H1 (cell line): ENCODE measurements at regions not wholly inside any gene's neighbourhood (a gene's known extent, or its start where the extent isn't known, plus 50 kb on each side); places are given as distances from the start of the nearest gene placed in this dataset.

ENCODE experiments used
- CTCF ChIA-PET: fragments of 300-600 bp; sonication (Branson Sonifier 250); formaldehyde crosslinking; loops from one replicate; lab custom pipeline; 2021; ENCODE audit not compliant: partially characterized antibody; lab: Charles Lee
- POLR2A ChIA-PET: fragments of 300-600 bp; sonication (Branson Sonifier 250); formaldehyde crosslinking; loops from one replicate; lab custom pipeline; 2021; ENCODE audit warnings: inconsistent platforms; ENCODE audit not compliant: partially characterized antibody; lab: Charles Lee
- DNase-seq, 2 experiments: peaks; one replicate each; pipeline versions ENCODE4 v3.0.0 to v3.0.0-alpha.2; 2010 to 2022; ENCODE audit warnings: low spot score in 2 of 2, low read depth in 1 of 2, mixed read lengths in 1 of 2
- FAIRE-seq: peaks from 2 replicates; lab custom pipeline; 2011; peaks lifted over from hg19 to GRCh38; lab: Jason Lieb, UNC
- H2AFZ ChIP-seq: 2 replicates; pipeline ENCODE4 v1.8.1; 2012; ENCODE audit warnings: low read length, inconsistent platforms
- H2AK5ac ChIP-seq: 2 replicates; pipeline ENCODE4 v1.6.1; 2013; ENCODE audit warnings: low read depth, low read length
- H2BK120ac ChIP-seq: replicated peaks from 2 replicates; pipeline ENCODE3; 2013; ENCODE audit warnings: low read depth, low read length, inconsistent platforms
- H2BK12ac ChIP-seq: 2 replicates; pipeline ENCODE4 v1.6.1; 2013; ENCODE audit warnings: low read depth, low read length
- H2BK15ac ChIP-seq: 2 replicates; pipeline ENCODE4 v1.6.1; 2013; ENCODE audit warnings: low read length
- H2BK20ac ChIP-seq: 2 replicates; pipeline ENCODE4 v1.6.1; 2013; ENCODE audit warnings: low read length
- H2BK5ac ChIP-seq: 2 replicates; pipeline ENCODE4 v1.6.1; 2013; ENCODE audit warnings: low read depth, low read length
- H3K14ac ChIP-seq: 2 replicates; pipeline ENCODE4 v1.6.1; 2013; ENCODE audit warnings: inconsistent platforms; ENCODE audit not compliant: insufficient read length
- H3K18ac ChIP-seq: 2 replicates; pipeline ENCODE4 v1.6.1; 2013; ENCODE audit warnings: low read length; ENCODE audit errors: extremely low read depth
- H3K23ac ChIP-seq: 2 replicates; pipeline ENCODE4 v1.6.1; 2013; ENCODE audit warnings: inconsistent platforms; ENCODE audit not compliant: insufficient read length
- H3K23me2 ChIP-seq: 2 replicates; pipeline ENCODE4 v1.6.1; 2013; ENCODE audit warnings: low read depth, low read length
- H3K27ac ChIP-seq: 2 replicates; pipeline ENCODE4 v1.6.1; 2011; ENCODE audit warnings: low read depth, low read length, inconsistent platforms
- H3K27me3 ChIP-seq, 4 experiments: replicated peaks in 1 of 4; 1 replicate in 1 of 4; 2 replicates in 3 of 4; pipeline versions ENCODE4 v1.6.1 to v1.8.1; 2011 to 2013; ENCODE audit warnings: low read length in 3 of 4, mild to moderate bottlenecking in 3 of 4, inconsistent platforms in 2 of 4, mixed read lengths in 2 of 4, moderate library complexity in 1 of 4; ENCODE audit not compliant: control insufficient read depth in 3 of 4, insufficient read depth in 3 of 4; ENCODE audit errors: extremely low read depth in 1 of 4
- H3K36me3 ChIP-seq, 4 experiments: 2 replicates each; pipeline versions ENCODE4 v1.6.1 to v1.8.1; 2011 to 2013; ENCODE audit warnings: mild to moderate bottlenecking in 4 of 4, low read length in 3 of 4, moderate library complexity in 2 of 4, control low read depth in 1 of 4, inconsistent platforms in 1 of 4; ENCODE audit not compliant: insufficient read depth in 4 of 4, control insufficient read depth in 2 of 4
- H3K4ac ChIP-seq: replicated peaks from 2 replicates; pipeline ENCODE3; 2013; ENCODE audit warnings: low read length, low read depth, mixed read lengths, inconsistent platforms; ENCODE audit not compliant: insufficient read length
- H3K4me1 ChIP-seq, 4 experiments: replicated peaks in 1 of 4; 1 replicate in 1 of 4; 2 replicates in 3 of 4; pipeline versions ENCODE4 v1.6.1 to v1.8.1; 2011 to 2013; ENCODE audit warnings: low read length in 3 of 4, inconsistent platforms in 2 of 4, mixed read lengths in 1 of 4; ENCODE audit not compliant: insufficient read depth in 4 of 4, control insufficient read depth in 3 of 4
- H3K4me2 ChIP-seq, 2 experiments: 2 replicates each; pipeline versions ENCODE4 v1.6.1 to v1.8.1; 2011 to 2013; ENCODE audit warnings: low read depth in 2 of 2, low read length in 2 of 2, control low read depth in 1 of 2, inconsistent platforms in 1 of 2, mild to moderate bottlenecking in 1 of 2; ENCODE audit not compliant: insufficient read depth in 1 of 2
- H3K4me3 ChIP-seq, 4 experiments: fragments of 200-600, 300-600 bp in 1 of 4; sonication (generic), shearing (Covaris generic), sonication (Bioruptor Twin) in 1 of 4; 2 replicates each; pipeline versions ENCODE4 v1.5.1 to v1.8.1; 2011 to 2016; ENCODE audit warnings: low read length in 4 of 4, low read depth in 3 of 4, control low read depth in 2 of 4, inconsistent platforms in 2 of 4, mild to moderate bottlenecking in 2 of 4, mixed read lengths in 1 of 4, moderate library complexity in 1 of 4; ENCODE audit not compliant: insufficient read depth in 2 of 4; ENCODE audit errors: extremely low read depth in 1 of 4
- H3K56ac ChIP-seq: replicated peaks from 2 replicates; pipeline ENCODE3; 2013; ENCODE audit warnings: low read depth, mild to moderate bottlenecking, mixed read lengths, low read length, inconsistent platforms; ENCODE audit not compliant: insufficient read length
- H3K79me1 ChIP-seq: 2 replicates; pipeline ENCODE4 v1.6.1; 2013; ENCODE audit warnings: low read depth, low read length, control low read depth
- H3K79me2 ChIP-seq, 2 experiments: 2 replicates each; pipeline versions ENCODE4 v1.6.1 to v1.8.1; 2012 to 2013; ENCODE audit warnings: low read length in 2 of 2, mild to moderate bottlenecking in 2 of 2, inconsistent platforms in 1 of 2; ENCODE audit not compliant: insufficient read depth in 2 of 2, control insufficient read depth in 1 of 2
- H3K9ac ChIP-seq, 4 experiments: replicated peaks in 1 of 4; 1 replicate in 1 of 4; 2 replicates in 3 of 4; pipeline versions ENCODE4 v1.6.1 to v1.8.1; 2011 to 2013; ENCODE audit warnings: low read depth in 3 of 4, low read length in 3 of 4, control low read depth in 2 of 4, mild to moderate bottlenecking in 2 of 4, moderate library complexity in 2 of 4, inconsistent platforms in 1 of 4; ENCODE audit errors: extremely low read depth in 1 of 4
- H3K9me3 ChIP-seq, 2 experiments: 2 replicates each; pipeline versions ENCODE4 v1.6.1 to v1.8.1; 2012 to 2013; ENCODE audit warnings: mild to moderate bottlenecking in 2 of 2, moderate library complexity in 2 of 2, control low read depth in 1 of 2, inconsistent platforms in 1 of 2, low read depth in 1 of 2, low read length in 1 of 2, mixed read lengths in 1 of 2; ENCODE audit not compliant: insufficient read depth in 2 of 2
- H4K20me1 ChIP-seq, 2 experiments: replicated peaks in 1 of 2; 2 replicates each; pipeline versions ENCODE3 to v1.8.1; 2011 to 2013; ENCODE audit warnings: inconsistent platforms in 2 of 2, low read length in 2 of 2, mild to moderate bottlenecking in 1 of 2; ENCODE audit not compliant: insufficient read depth in 2 of 2, control insufficient read depth in 1 of 2
- H4K5ac ChIP-seq: 2 replicates; pipeline ENCODE4 v1.6.1; 2013; ENCODE audit warnings: low read length, low read depth, mixed read lengths, inconsistent platforms; ENCODE audit not compliant: insufficient read length
- H4K8ac ChIP-seq: 2 replicates; pipeline ENCODE4 v1.8.0; 2013; ENCODE audit warnings: mild to moderate bottlenecking, moderate library complexity, low read length, inconsistent platforms; ENCODE audit not compliant: insufficient read depth; ENCODE audit errors: extremely low read depth
- H4K91ac ChIP-seq: replicated peaks from 2 replicates; pipeline ENCODE3; 2013; ENCODE audit warnings: low read length, mixed read lengths, inconsistent platforms; ENCODE audit not compliant: insufficient read length
- GABPA ChIP-seq: IDR thresholded peaks from 2 replicates; pipeline ENCODE4 v1.6.1; 2011; ENCODE audit warnings: mild to moderate bottlenecking, low read length, moderate library complexity, borderline replicate concordance; ENCODE audit not compliant: insufficient read depth
- MAX ChIP-seq: IDR thresholded peaks from 2 replicates; pipeline ENCODE4 v1.6.1; 2012; ENCODE audit warnings: inconsistent platforms
- SIX5 ChIP-seq: IDR thresholded peaks from 2 replicates; pipeline ENCODE4 v1.6.1; 2011; ENCODE audit warnings: mild to moderate bottlenecking, low read depth, low read length
- WGBS, 2 experiments: shearing (Covaris generic) in 1 of 2; methylation state at CpG; one replicate each; pipeline versions ENCODE4 v1.1.6 to v1.1.7; 2013 to 2015; ENCODE audit warnings: low lambda C conversion rate in 2 of 2, mixed read lengths in 2 of 2, inconsistent platforms in 1 of 2, low coverage in 1 of 2, missing lambda C conversion rate in 1 of 2; ENCODE audit not compliant: insufficient replicate concordance in 2 of 2, insufficient coverage in 1 of 2, insufficient read length in 1 of 2; ENCODE audit errors: extremely low coverage in 1 of 2, missing lambda C conversion rate in 1 of 2; 5-methylcytosine and 5-hydroxymethylcytosine counted together

GRCh38 chr2:180591947-180592346, 388.5 kb upstream of the UBE2E3 start:
- no peak overlapping the region for H2AK5ac ChIP-seq
- H3K27me3 ChIP-seq, result no peaks in the 10 kb centered on the region
- H2BK120ac ChIP-seq, result no peak overlapping the region
- H3K9me3 ChIP-seq, result no peaks in the 10 kb centered on the region
- H4K20me1 ChIP-seq, result no peaks in the 10 kb centered on the region
- no peak overlapping the region for H3K9ac ChIP-seq
- CTCF ChIA-PET, result interaction anchor here (1.7 kb wide), 1 partner anchor 8 kb away, joined by 6 read pairs; no protein-coding TSS in a partner anchor
- no peak overlapping the region for H2BK12ac ChIP-seq
- FAIRE-seq (no peak), DNase-seq (no peak)
- H2BK20ac ChIP-seq, result no peak overlapping the region
- H3K36me3 ChIP-seq, result no peaks in the 10 kb centered on the region
- WGBS, 2 experiments, result 100% methylated on average over 1 of the region's 1 CpG; no CpG with 5 or more reads in 1 of the 2 experiments
- no peak overlapping the region for H3K56ac ChIP-seq
- no peak overlapping the region for H3K4me2 ChIP-seq
- no peak overlapping the region for H2BK5ac ChIP-seq
- no peak overlapping the region for H3K4ac ChIP-seq
- H4K5ac ChIP-seq, result no peak overlapping the region
- no peak overlapping the region for H3K14ac ChIP-seq
- no peak overlapping the region for H4K8ac ChIP-seq
- H3K27ac ChIP-seq, result no peak overlapping the region
- no peaks in the 10 kb centered on the region for H3K79me2 ChIP-seq
- no peak overlapping the region for H3K4me3 ChIP-seq
- H3K23me2 ChIP-seq, result no peaks in the 10 kb centered on the region
- H3K4me1 ChIP-seq, result peaks cover 0 to 5% (median 0%) of the 10 kb centered on the region in 4 experiments; a peak in 3 of 7 replicates
- H2BK15ac ChIP-seq, result no peak overlapping the region
- no peak overlapping the region for H3K23ac ChIP-seq
- no peak overlapping the region for H3K18ac ChIP-seq
- no peak overlapping the region for H2AFZ ChIP-seq
- H4K91ac ChIP-seq, result no peak overlapping the region
- POLR2A ChIA-PET, result interaction anchor here (1.6 kb wide), 1 partner anchor 53 kb away, joined by 3 read pairs; no protein-coding TSS in a partner anchor
- no peaks in the 10 kb centered on the region for H3K79me1 ChIP-seq
- TF ChIP-seq MAX (no peak), GABPA (no peak), SIX5 (no peak)
